ENCODE measurements at regions not wholly inside any gene's neighbourhood (a gene's known extent, or its start where the extent isn't known, plus 50 kb on each side); places are given as distances from the start of the nearest gene placed in this dataset.

GRCh38 chr2:67689651-67690050, 292.5 kb downstream of the ETAA1 start:
- no peaks in the 10 kb centered on the region for H3K27me3 ChIP-seq (ENCODE audit: insufficient read depth, poor library complexity, severe bottlenecking)
- no peak overlapping the region for H3K4me3 ChIP-seq (ENCODE audit: severe bottlenecking)
- TF ChIP-seq CTCF (IDR thresholded peaks at IDR 0.05; ENCODE audit: poor library complexity, severe bottlenecking), result no peak
- DNase-seq (ENCODE audit: low spot score) (no peak), ATAC-seq (ENCODE audit: low read depth) (no peak)
- no peaks in the 10 kb centered on the region for H3K9me3 ChIP-seq (ENCODE audit: severe bottlenecking)
- no peak overlapping the region for H3K27ac ChIP-seq (ENCODE audit: poor library complexity, severe bottlenecking)
- H3K4me1 ChIP-seq (ENCODE audit: insufficient read depth, poor library complexity, severe bottlenecking), result no peaks in the 10 kb centered on the region
- no peaks in the 10 kb centered on the region for H3K36me3 ChIP-seq (ENCODE audit: low read depth)

- no peak for DNase-seq (ENCODE audit: low spot score)
- TF ChIP-seq CTCF (IDR thresholded peaks at IDR 0.05; ENCODE audit: poor library complexity, severe bottlenecking), result no peak
- H3K9me3 ChIP-seq (ENCODE audit: severe bottlenecking), result no peaks in the 10 kb centered on the region
- no peak overlapping the region for H3K4me3 ChIP-seq (ENCODE audit: severe bottlenecking)
- H3K27ac ChIP-seq (ENCODE audit: poor library complexity, severe bottlenecking), result no peak overlapping the region
- H3K27me3 ChIP-seq (ENCODE audit: insufficient read depth, poor library complexity, severe bottlenecking), result no peaks in the 10 kb centered on the region
- H3K4me1 ChIP-seq (ENCODE audit: insufficient read depth, poor library complexity, severe bottlenecking), result no peaks in the 10 kb centered on the region
- no peaks in the 10 kb centered on the region for H3K36me3 ChIP-seq (ENCODE audit: low read depth)
- ATAC-seq (ENCODE audit: low read depth), result no peak
Measured at GRCh38 chr2:67694445-67694844, 297.3 kb downstream of the ETAA1 start.

DNA sequence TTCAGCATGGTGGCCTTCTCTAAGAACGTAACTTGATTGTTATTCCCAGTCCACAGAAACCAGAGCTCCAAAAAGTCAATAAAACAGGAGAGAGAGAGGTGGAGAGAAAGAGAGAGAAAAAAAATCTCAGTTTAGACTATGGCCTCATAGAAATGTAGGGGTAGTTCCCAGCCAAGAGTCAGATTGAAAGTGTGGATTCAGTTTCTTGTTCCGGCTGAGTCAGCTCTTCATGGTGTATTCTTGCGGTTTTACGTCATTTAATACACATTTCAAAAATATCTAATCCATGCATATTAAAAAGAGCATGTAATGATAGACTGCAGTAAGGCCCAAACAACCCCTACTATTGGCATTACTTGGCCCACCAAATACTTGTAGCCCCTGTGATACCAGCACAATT, 303.9 kb downstream of the ETAA1 start:
- DNase-seq (ENCODE audit: low spot score), result no peak

GRCh38 chr2:67702284-67702683, 305.2 kb downstream of the ETAA1 start:
- TF ChIP-seq CTCF (IDR thresholded peaks at IDR 0.05; ENCODE audit: poor library complexity, severe bottlenecking), result no peak
- no peak for ATAC-seq (ENCODE audit: low read depth)
- H3K9me3 ChIP-seq (ENCODE audit: severe bottlenecking), result no peaks in the 10 kb centered on the region
- no peak for DNase-seq (ENCODE audit: low spot score)
- no peak overlapping the region for H3K4me3 ChIP-seq (ENCODE audit: severe bottlenecking)
- H3K27ac ChIP-seq (ENCODE audit: poor library complexity, severe bottlenecking), result no peak overlapping the region
- H3K36me3 ChIP-seq (ENCODE audit: low read depth), result no peaks in the 10 kb centered on the region
- H3K4me1 ChIP-seq (ENCODE audit: insufficient read depth, poor library complexity, severe bottlenecking), result no peaks in the 10 kb centered on the region
- no peaks in the 10 kb centered on the region for H3K27me3 ChIP-seq (ENCODE audit: insufficient read depth, poor library complexity, severe bottlenecking)

More for the DNA sequence above, 303.9 kb downstream of the ETAA1 start:
- no peaks in the 10 kb centered on the region for H3K27me3 ChIP-seq (ENCODE audit: insufficient read depth, poor library complexity, severe bottlenecking)
- H3K9me3 ChIP-seq (ENCODE audit: severe bottlenecking), result no peaks in the 10 kb centered on the region
- no peak overlapping the region for H3K27ac ChIP-seq (ENCODE audit: poor library complexity, severe bottlenecking)
- no peaks in the 10 kb centered on the region for H3K36me3 ChIP-seq (ENCODE audit: low read depth)
- no peak overlapping the region for H3K4me3 ChIP-seq (ENCODE audit: severe bottlenecking)
- ATAC-seq (ENCODE audit: low read depth), result no peak
- no peaks in the 10 kb centered on the region for H3K4me1 ChIP-seq (ENCODE audit: insufficient read depth, poor library complexity, severe bottlenecking)
- no peak for TF ChIP-seq CTCF (IDR thresholded peaks at IDR 0.05; ENCODE audit: poor library complexity, severe bottlenecking)

GRCh38 chr2:67702937-67703336, 305.8 kb downstream of the ETAA1 start:
- H3K27ac ChIP-seq (ENCODE audit: poor library complexity, severe bottlenecking), result no peak overlapping the region
- no peak for DNase-seq (ENCODE audit: low spot score)
- no peaks in the 10 kb centered on the region for H3K27me3 ChIP-seq (ENCODE audit: insufficient read depth, poor library complexity, severe bottlenecking)
- ATAC-seq (ENCODE audit: low read depth), result no peak
- no peaks in the 10 kb centered on the region for H3K9me3 ChIP-seq (ENCODE audit: severe bottlenecking)
- TF ChIP-seq CTCF (IDR thresholded peaks at IDR 0.05; ENCODE audit: poor library complexity, severe bottlenecking), result no peak
- no peak overlapping the region for H3K4me3 ChIP-seq (ENCODE audit: severe bottlenecking)
- H3K36me3 ChIP-seq (ENCODE audit: low read depth), result no peaks in the 10 kb centered on the region
- H3K4me1 ChIP-seq (ENCODE audit: insufficient read depth, poor library complexity, severe bottlenecking), result no peaks in the 10 kb centered on the region

Data from RWPE2 (cell line).